Smooth muscle cell (in vitro differentiated cells): ENCODE measurements at regions not wholly inside any gene's neighbourhood (a gene's known extent, or its start where the extent isn't known, plus 50 kb on each side); places are given as distances from the start of the nearest gene placed in this dataset.

ENCODE experiments used
- DNase-seq: peaks from one replicate; lab custom pipeline; 2025; ENCODE audit not compliant: unreplicated experiment; lab: John Stamatoyannopoulos, UW
- H2AFZ ChIP-seq: fragments of 200-600 bp; sonication (generic); 2 replicates; pipeline ENCODE4 v1.6.0; 2016; ENCODE audit warnings: antibody characterized with exemption, low read depth, mild to moderate bottlenecking
- H3F3A ChIP-seq: fragments of 200-600 bp; sonication (generic); 2 replicates; pipeline ENCODE4 v1.6.0; 2017; ENCODE audit warnings: antibody characterized with exemption, low read depth
- H3K27ac ChIP-seq: fragments of 200-600 bp; sonication (generic); 2 replicates; pipeline ENCODE4 v1.5.1; 2016; ENCODE audit warnings: low read depth, mild to moderate bottlenecking
- H3K27me3 ChIP-seq: fragments of 200-600 bp; sonication (generic); 2 replicates; pipeline ENCODE4 v1.6.1; 2016; ENCODE audit warnings: low read depth, mild to moderate bottlenecking
- H3K36me3 ChIP-seq: fragments of 200-600 bp; sonication (generic); 2 replicates; pipeline ENCODE4 v1.5.1; 2016; ENCODE audit warnings: low read depth
- H3K4me1 ChIP-seq: fragments of 200-600 bp; sonication (generic); 2 replicates; pipeline ENCODE4 v1.5.1; 2016; ENCODE audit warnings: low read depth
- H3K4me2 ChIP-seq: fragments of 200-600 bp; sonication (generic); 2 replicates; pipeline ENCODE4 v1.6.0; 2016; ENCODE audit warnings: mild to moderate bottlenecking
- H3K4me3 ChIP-seq: fragments of 200-600 bp; sonication (generic); 2 replicates; pipeline ENCODE4 v1.5.1; 2016; ENCODE audit warnings: mild to moderate bottlenecking
- H3K79me2 ChIP-seq: fragments of 200-600 bp; sonication (generic); 2 replicates; pipeline ENCODE4 v1.6.0; 2016; ENCODE audit warnings: low read depth, mild to moderate bottlenecking
- H3K9ac ChIP-seq: fragments of 200-600 bp; sonication (generic); 2 replicates; pipeline ENCODE4 v1.6.0; 2016; ENCODE audit warnings: low read depth
- H3K9me3 ChIP-seq: fragments of 200-600 bp; sonication (generic); replicated peaks from 2 replicates; pipeline ENCODE4 v1.5.1; 2016; ENCODE audit warnings: low read depth
- H4K20me1 ChIP-seq: fragments of 200-600 bp; sonication (generic); 2 replicates; pipeline ENCODE4 v1.6.0; 2016; ENCODE audit warnings: low read depth
- CTCF ChIP-seq: fragments of 200-600 bp; sonication (generic); IDR thresholded peaks from 2 replicates; pipeline ENCODE4 v1.5.1; 2017; ENCODE audit warnings: borderline replicate concordance, mild to moderate bottlenecking, antibody characterized with exemption; ENCODE audit not compliant: insufficient read depth, poor library complexity, severe bottlenecking
- WGBS: methylation state at CpG from one replicate; pipeline ENCODE4 v1.1.7; 2016; ENCODE audit warnings: low lambda C conversion rate; 5-methylcytosine and 5-hydroxymethylcytosine counted together

- Histone ChIP-seq H3K4me2 (no peak overlapping the region), H3K27ac (no peak overlapping the region), H3F3A (no peaks in the 10 kb centered on the region), H3K79me2 (no peaks in the 10 kb centered on the region), H3K36me3 (no peaks in the 10 kb centered on the region), H4K20me1 (no peaks in the 10 kb centered on the region), H2AFZ (peak overlapping the region; percentile 21), H3K9ac (no peak overlapping the region), H3K4me1 (peaks cover 4% of the 10 kb centered on the region), H3K9me3 (no peaks in the 10 kb centered on the region), H3K27me3 (no peaks in the 10 kb centered on the region), H3K4me3 (no peak overlapping the region)
- no peak for DNase-seq
- WGBS: 85% methylated on average over 2 of the region's 2 CpGs
- TF ChIP-seq CTCF: no peak
Measured at GRCh38 chr7:82567841-82568240, 124.3 kb upstream of the CACNA2D1 start.

GRCh38 chr7:82567356-82567755 lies 123.8 kb upstream of the CACNA2D1 start:
- no peak for TF ChIP-seq CTCF

GRCh38 chr7:82566752-82567151 lies 123.2 kb upstream of the CACNA2D1 start:
- Histone ChIP-seq H3K27me3 (no peaks in the 10 kb centered on the region), H3K4me2 (no peak overlapping the region), H3F3A (no peaks in the 10 kb centered on the region), H3K4me1 (peaks cover 4% of the 10 kb centered on the region), H3K4me3 (no peak overlapping the region), H3K36me3 (no peaks in the 10 kb centered on the region), H4K20me1 (no peaks in the 10 kb centered on the region), H2AFZ (peak overlapping the region; percentile 64), H3K27ac (no peak overlapping the region), H3K9ac (no peak overlapping the region), H3K79me2 (no peaks in the 10 kb centered on the region), H3K9me3 (no peaks in the 10 kb centered on the region)
- no peak for DNase-seq
- 85% methylated on average over 1 of the region's 1 CpG for WGBS
- no peak for TF ChIP-seq CTCF

More at GRCh38 chr7:82567356-82567755, 123.8 kb upstream of the CACNA2D1 start:
- Histone ChIP-seq H4K20me1 (no peaks in the 10 kb centered on the region), H3K27ac (no peak overlapping the region), H3K9ac (no peak overlapping the region), H3K4me1 (peaks cover 4% of the 10 kb centered on the region), H3K79me2 (no peaks in the 10 kb centered on the region), H3F3A (no peaks in the 10 kb centered on the region), H3K4me2 (no peak overlapping the region), H2AFZ (peak overlapping the region; percentile 21), H3K27me3 (no peaks in the 10 kb centered on the region), H3K36me3 (no peaks in the 10 kb centered on the region), H3K4me3 (no peak overlapping the region), H3K9me3 (no peaks in the 10 kb centered on the region)
- 80% methylated on average over 2 of the region's 2 CpGs for WGBS
- DNase-seq: no peak

- H3K9me3 ChIP-seq: no peaks in the 10 kb centered on the region
- H3K27ac ChIP-seq: peak overlapping the region; percentile 27
- no peak overlapping the region for H3K4me3 ChIP-seq
- no peaks in the 10 kb centered on the region for H3K36me3 ChIP-seq
- no peaks in the 10 kb centered on the region for H3K79me2 ChIP-seq
- TF ChIP-seq CTCF: no peak
- H3F3A ChIP-seq: no peaks in the 10 kb centered on the region
- H3K9ac ChIP-seq: no peak overlapping the region
- H3K27me3 ChIP-seq: no peaks in the 10 kb centered on the region
- WGBS: 57% methylated on average over 2 of the region's 2 CpGs
- DNase-seq: no peak
- peaks cover 4% of the 10 kb centered on the region for H3K4me1 ChIP-seq
- no peaks in the 10 kb centered on the region for H4K20me1 ChIP-seq
- no peak overlapping the region for H3K4me2 ChIP-seq
- H2AFZ ChIP-seq: no peak overlapping the region
Measured at GRCh38 chr7:82562716-82563404, 119.3 kb upstream of the CACNA2D1 start.
